GM19238 (cell line): ENCODE measurements at regions not wholly inside any gene's neighbourhood (a gene's known extent, or its start where the extent isn't known, plus 50 kb on each side); places are given as distances from the start of the nearest gene placed in this dataset.
"Not testable (repeated sequence)": the region's sequence is repeated elsewhere in the genome, so short reads cannot be mapped to it uniquely, and the experiment has no call there.

Source experiments
- DNase-seq: peaks from one replicate; pipeline ENCODE4 v3.0.0; 2011; ENCODE audit warnings: low spot score; ENCODE audit not compliant: insufficient read length

DNA sequence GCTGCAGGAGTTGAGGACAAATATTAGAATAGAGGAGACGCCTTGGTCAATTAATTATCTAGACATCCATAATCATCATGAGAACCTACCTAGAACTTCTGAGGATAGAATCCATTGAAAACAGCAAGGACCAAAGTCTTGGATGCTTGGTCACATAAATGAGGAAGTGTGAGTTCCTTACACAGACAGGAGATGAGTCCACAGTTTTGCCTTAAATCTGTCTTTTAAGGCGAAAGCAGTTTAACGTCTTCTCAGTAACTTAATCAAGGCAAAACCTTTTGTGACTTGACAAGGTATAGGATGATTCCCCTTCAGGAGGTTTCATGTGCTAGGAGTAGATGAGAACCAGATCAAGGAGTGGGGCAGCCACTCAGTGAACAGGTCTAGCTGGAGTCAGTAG lies 1783.2 kb upstream of the CELF4 start:
- DNase-seq = no peak

DNA sequence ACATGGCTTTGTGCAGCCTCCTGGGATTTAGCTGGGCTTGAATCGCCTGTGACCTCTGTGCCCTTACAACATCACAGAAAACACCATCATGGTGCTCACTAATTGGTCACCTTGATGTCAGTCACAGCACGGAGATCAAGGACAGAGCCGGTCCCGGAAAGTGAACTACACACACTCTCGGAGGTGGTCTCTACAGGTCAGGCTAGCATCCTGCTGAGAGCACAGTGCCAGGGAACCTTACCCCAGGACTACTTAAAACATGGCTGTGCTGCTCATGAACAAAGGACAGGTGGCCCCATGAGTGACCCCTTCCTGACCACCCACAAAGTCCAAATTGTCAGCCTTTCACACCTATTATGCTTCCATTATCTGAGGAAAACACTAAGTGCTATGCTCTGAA lies 1782.1 kb upstream of the CELF4 start:
- DNase-seq = no peak

DNA sequence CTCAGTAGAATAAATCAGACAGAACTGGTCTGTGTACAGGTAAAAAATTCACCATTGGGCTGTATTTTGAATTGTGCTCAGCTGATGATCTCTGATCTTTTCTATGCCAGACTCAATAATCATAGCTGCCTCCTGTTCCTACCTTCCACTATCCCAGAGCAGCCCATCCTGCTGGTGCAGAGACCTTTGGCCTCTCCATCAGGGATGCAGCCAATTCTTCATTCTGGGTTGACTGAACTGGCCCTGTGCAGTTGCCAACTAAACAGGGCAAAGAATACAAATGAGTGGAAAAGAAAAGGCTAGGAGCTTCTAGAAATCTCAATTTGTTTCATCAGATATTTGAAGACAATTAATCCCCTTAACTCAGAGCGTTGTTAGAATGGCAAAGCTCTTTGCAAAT lies 1781.3 kb upstream of the CELF4 start:
- DNase-seq = no peak

DNA sequence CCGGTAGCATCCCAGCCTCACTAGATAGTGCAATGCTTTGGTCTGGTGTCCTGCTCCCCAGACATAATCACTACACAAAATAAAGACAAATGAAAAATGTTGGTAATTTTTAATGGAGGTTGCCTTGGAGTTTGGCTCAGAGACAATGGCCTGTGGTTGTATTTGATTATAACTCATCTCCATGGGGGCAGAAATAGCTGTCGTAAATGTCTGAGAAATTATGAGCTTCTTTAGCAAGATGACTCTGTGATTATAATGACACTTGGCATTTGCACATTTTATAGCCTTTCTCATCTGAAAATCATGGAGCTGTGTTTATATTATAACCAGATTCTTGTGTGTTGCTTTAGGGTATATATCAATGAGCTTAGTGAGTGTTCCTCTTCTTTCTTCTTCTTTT lies 1779.7 kb upstream of the CELF4 start:
- no peak for DNase-seq

DNA sequence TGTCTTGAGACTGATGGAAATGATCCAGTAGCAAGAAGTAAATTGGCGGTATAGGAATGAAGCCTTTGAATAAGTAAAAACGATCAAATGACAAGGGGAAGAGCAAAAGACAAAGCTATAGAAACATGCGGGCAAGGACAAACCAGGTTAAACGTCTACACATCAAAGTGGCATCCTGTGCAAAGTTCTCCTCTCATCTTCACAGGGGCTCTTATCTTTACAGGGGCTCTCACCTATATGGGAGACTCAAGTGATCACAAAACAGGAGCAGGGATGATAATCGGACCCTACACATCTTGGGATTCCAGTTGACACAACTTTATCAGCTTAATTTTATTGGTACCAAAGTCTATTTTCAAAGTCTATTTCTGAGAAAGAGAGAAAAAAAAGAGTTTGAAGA lies 1778.9 kb upstream of the CELF4 start:
- no peak for DNase-seq

DNA sequence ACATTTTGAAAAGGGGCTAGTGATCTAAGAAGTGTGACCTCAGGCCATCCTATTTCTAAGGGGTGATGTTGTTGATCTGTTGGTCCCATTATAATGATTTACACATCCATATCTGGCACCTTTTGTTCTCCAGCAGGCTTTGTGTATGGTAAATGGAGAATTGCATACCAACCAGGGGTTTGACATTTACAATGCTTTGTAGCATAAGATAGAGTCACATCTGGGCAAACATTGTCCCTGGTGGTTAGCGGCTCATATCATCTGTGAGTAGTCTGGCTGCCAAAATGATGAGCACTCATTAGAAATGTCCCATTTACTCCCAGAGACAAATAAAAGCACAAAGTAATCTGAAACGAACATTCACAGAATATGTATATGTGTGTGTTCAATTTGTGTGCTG lies 1775.5 kb upstream of the CELF4 start:
- DNase-seq = no peak

DNA sequence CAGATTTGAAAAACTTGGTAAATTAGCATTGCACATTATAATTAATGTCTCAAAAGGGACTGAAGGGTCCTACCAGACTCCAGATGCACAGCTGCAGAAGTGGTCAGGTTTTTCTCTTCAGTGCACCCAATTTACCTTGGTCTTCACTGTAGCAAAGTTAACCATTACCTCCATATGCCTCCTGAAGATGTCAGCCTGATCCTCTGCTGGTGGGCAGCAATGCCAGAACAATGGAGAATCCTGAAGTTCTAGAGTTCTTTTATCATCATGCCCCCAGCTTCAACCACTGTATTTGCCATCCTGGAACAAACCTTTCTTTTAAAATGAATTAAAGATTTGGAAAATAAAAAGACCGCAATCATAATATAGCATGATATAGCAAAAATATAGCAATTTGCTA lies 1774.8 kb upstream of the CELF4 start:
- no peak for DNase-seq

DNA sequence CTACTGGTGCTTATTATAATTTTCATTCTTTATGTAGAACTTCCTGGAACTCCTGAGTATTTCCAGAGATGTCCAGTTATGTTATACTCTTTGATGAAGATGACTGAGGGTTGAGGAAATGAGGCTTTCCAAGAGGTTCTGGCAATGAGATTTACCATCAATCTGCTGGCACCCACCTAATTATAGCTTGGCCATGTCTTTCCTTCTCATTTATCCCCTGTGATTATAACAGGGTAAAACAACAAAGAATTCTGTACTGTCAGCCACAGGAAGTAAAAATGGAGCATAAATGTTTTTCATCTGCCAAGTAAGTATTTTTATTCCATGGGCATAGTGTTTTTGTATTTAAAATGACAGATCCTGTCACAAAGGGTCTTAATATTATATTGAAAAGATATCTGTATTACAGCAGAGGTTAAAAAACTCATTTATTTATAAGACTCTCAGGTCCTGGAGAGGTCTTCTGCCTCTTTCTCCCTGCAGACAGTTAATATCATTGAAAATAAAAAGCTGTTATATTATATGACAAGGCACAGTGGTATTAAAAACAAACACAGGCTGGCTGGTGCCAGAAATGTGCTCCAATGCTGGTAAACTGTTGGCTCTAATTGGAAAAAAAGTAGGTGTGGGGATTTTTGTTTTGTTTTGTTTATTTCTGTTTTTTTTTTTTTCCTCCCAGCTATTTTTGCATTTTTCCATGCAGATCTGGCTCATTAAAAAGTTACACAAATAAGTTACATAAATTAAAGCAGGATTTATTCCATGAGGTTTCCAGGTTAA lies 1764.1 kb upstream of the CELF4 start:
- no peak for DNase-seq

DNA sequence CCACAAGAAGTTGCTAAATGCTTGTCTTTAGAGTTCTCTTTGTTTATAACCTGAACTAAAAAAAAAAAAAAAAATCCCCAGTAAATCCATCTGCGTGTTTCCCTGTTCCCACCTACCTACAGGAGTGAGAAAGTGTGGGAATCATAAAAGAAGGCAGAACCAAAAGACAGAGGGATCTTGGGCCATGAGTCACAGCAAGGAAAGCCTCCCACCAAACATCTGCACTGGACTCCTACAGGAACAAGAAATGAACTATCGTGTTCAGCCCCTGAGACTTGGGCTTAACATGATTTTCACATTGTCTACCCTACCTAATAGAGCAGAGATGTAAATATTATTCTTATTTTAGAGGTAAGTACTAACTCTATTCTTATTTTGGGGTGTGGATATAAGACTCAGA lies 1761.2 kb upstream of the CELF4 start:
- no peak for DNase-seq

DNA sequence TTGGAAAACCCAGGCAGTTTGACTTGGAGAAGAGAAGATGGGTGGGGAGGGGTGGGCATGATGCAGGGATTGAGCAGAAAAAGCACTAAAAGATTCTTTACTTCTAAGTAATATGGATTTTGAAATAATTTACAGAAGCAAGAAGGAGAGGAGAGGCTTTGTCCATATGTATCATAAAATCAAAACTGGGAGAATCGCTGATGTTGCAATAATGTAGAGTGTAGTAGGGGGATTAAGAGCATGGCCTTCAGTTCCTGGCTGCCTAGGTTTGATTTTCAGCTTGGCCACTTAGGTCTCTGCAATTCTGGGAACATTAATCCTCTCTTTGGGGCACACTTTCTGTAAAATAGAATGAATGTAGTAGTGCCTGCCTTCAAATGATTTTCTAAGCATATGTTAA lies 1760.4 kb upstream of the CELF4 start:
- DNase-seq = no peak

DNA sequence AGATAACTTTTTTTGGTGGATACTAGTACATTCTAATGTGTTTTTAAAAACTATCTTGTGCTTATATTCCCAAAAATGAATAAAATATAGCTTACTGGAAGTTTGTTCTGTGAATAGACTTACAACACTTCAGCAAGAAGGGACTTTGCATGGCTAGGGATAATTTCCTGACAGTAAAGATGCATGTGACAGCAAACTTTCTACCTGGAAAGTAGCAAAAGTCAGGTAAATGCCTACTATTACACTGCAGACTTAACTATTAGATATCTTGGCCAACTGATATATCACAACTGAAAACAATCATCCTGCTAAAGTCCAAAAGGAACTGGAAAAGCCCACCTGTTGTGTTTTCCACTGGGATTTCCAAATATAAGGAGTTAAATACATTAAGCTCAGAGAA lies 1753.5 kb upstream of the CELF4 start:
- no peak for DNase-seq

DNA sequence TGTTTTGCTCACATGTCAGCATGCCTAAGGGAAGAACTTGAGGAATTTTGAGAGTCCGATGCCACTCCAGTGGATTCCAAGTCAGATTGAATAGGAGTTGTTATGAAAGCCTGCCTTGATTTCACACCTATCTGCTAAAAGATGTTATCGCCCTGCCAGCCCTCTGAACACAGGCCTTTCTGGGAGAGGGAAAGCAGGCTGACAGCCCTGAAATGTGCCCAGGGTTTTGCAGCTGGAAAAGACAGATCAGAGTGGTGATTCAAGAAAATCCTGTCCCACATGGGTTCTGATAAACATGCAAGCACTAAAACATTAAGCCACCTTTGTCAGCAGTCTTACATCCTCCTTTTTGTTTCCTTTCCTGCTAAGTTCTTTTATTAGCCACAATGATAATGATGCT lies 1752.9 kb upstream of the CELF4 start:
- no peak for DNase-seq

DNA sequence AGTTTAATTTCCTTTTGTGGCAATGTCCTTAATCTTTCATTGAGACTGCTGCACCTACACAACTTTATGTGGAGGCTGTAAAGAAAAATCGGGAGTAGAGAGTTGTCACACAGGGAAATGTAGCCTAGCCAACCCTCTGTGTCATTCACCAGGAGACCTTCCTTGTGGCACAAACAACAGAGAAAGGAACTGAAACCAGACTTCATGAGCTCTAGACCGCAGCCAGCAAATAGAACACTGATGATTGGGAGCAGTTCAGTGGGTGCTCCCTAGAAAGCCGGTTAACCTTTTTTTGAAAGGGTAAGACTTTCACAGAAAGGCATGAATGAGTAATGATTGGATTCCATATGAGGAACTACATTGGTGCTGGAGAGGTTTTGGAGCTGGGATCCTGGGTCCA lies 1752.4 kb upstream of the CELF4 start:
- no peak for DNase-seq

DNA sequence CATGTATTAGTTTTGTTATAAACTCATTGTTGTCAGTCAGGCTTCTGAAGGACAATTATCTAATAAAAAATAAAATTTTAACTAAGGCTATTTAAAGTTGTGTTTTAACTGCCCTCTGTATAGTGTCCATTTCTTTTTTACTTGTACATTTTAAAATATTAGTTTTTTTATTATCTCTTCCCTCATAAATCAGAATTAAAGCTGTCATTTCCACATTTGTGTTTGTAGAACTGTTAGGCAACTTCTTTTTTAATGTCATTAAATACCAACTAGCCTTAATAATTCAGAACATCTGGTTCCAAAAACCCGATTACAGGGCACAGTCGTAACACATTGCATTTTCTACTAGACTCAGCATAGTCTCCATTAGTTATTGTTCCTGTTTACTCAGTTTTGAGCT lies 1749.0 kb upstream of the CELF4 start:
- DNase-seq = no peak

DNA sequence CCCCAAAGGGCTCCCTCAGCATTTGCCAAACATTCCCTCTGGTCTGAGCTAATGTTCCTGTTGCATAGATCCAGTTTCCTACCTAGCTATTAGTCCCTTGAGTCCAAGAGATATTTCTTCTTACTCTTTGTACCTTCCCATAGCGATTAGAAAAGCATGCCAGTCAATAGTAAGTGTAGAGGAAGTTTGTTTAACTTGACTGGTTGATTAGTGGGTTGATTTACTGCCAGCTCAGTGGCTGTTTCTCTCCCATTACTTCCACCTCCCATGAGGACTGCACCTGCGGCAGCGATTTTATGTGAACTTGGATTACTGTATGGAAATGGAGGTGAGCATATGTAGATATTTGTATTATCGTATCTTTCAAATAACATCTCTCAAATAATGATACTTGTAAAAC lies 1748.4 kb upstream of the CELF4 start:
- no peak for DNase-seq

DNA sequence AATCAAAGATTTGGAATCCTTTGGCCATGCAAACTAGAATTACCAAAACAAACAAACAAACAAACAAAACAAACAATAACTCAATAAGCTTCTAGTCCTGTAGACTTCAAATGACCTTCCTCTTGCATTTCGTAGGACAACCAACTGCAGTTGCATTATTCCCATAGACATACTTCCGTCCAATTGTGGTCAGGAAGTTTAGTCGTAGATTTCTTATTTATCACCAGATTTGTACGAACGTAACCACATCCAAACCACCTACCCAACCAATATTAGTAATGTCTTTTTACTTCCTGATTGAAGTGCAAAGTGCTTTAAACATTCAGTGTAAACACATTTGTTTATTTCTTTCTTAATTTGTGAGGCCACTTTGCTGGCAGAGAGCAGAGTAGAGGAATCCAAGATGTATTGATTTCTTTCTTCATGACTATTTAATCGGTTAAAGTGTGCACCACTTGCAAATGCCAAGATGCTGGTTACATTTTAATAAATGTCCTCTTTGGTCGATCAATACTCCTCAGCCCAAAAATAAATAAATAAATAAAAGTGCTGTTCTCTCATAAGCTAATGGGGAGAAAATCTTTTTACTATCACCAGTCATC lies 1745.6 kb upstream of the CELF4 start:
- DNase-seq = no peak

DNA sequence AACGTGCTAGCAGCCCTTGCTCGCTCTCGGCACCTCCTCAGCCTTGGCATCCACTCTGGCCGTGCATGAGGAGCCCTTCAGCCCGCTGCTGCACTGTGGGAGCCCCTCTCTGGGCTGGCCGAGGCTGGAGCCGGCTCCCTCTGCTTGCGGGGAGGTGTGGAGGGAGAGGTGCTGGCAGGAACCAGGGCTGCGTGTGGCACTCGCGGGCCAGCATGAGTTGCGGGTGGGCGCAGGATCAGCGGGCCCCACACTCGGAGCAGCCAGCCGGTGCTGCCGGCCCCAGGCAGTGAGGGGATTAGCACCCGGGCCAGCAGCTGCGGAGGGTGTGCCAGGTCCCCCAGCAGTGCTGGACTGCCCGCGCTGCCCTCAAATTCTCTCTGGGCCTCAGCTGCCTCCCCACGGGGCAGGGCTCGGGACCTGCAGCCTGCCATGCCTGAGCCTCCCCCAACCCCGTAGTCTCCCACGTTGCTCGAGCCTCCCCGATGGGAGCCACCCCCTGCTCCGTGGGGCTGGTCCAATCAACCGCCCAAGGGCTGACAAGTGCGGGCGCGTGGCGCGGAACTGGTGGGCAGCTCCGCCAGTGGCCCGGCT lies 1743.4 kb upstream of the CELF4 start:
- DNase-seq = not testable (repeated sequence)

DNA sequence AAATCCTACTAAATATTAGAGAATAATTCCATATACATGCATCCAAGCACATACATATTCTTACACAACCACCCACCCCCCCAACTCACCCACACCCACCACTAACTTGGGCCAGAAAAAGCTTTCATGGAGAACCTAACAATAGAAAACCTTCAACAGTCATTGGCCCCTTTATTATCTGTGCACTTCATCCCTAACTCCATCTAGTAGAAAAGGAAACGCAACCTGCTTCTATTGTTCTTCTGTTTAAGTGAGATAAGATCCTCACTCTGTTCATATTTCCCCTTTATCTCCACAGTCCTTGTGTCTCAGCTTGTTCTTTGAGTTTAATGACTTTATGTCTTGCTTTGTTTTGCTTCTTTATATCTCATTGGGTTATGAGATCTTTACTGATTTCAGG lies 1740.2 kb upstream of the CELF4 start:
- no peak for DNase-seq

DNA sequence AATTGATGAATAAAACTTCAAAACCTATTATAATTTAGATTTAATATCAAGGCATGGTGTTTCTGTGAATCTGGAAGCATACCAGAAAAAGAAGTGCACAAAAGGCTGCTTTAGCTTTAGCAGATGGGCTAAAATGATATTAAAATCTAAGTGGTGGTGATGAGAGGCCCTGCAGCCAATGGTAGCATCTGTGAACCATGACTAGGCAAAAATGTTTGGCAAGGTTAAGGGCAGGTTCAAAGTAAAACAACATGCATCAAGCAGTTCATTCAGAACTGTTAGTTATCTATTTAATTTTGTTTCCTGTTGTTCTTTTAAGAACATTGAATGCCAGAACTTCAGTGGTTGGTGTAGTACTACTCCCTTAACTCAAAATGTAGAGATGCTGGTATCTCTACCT lies 1736.9 kb upstream of the CELF4 start:
- DNase-seq = no peak

DNA sequence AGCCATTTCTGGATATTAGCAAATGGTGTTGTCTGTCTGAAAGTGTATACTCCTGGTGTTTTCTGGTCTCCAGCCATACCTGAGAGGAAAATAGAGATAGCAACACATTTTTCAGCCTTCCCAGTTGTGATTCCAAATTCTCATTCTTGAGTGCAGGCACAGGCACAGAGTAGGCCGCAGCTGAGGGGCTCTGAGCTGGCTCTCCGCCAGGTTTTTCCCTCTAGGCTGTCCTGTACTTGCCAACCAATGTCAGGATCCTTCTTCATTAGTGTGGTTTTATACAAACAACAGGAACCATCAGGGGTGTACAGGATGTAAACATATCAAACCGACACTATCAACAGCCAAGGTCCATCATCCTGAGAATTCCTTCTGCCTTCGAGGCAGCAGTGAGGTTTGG lies 1733.6 kb upstream of the CELF4 start:
- DNase-seq = no peak

DNA sequence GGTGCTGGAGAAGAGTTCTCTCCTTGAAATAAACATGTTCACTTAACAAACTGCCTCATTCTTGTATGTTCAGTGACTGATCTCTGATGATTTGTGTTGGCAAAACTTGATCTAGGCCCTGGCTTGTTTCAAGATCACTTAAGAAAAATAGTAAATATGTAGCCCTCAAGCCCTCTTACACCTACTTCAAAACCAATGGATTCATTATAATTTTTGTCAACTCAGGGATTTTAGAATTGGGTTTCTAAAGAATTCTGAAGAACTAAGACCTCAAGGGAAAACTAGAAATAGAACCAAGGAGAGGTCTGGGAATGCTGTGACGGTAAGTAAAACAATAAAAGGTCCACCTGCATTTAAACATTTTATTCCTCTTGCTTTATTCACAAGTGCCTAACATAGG lies 1731.6 kb upstream of the CELF4 start:
- DNase-seq = no peak

DNA sequence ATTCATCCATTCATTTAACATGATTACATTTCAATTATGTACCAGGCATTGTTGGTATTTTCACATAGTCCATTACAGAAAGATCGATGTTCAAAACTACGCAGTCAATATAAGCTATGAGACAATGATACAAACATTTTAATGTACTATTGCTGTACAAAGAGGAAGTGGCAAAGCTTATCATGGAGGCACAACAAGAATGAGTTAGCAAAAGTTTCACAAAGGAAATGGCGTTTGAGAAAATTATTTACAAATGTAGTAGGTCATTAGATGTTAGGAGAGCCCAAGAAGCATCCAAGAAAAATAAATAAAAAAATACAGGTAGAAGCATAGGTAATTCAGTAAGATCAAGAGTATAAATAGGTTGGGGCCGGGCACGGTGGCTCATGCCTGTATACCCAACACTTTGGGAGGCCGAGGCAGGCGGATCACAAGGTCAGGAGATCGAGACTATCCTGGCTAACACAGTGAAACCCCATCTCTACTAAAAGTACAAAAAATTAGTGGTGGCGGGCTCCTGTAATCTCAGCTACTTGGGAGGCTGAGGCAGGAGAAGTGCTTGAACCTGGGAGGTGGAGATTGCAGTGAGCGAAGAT lies 1730.8 kb upstream of the CELF4 start:
- DNase-seq = no peak

DNA sequence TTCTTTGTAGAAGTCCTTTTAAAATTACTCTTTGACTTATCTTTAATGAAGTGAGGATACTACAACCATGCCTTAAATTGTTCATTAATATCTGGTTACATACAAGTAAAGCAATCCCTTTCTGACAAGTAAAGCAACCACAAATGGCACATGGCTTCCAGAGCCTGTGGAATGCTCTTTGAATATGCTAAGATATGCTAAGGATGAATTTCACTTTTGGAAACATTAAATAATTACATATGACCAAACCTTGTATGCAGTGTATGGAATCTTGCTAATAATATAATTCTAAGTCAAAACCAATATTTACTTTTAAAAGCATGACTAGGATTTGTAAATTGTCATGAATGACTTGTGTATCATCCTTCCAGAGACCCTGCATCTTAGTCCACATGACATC lies 1711.2 kb upstream of the CELF4 start:
- no peak for DNase-seq
